NCI-H82 (cell line): ENCODE measurements at regions not wholly inside any gene's neighbourhood (a gene's known extent, or its start where the extent isn't known, plus 50 kb on each side); places are given as distances from the start of the nearest gene placed in this dataset.
A peak's percentile ranks its signal among the peaks of the same experiment; 100 is the strongest.
"Not testable (repeated sequence)": the region's sequence is repeated elsewhere in the genome, so short reads cannot be mapped to it uniquely, and the experiment has no call there.

Source experiments
- DNase-seq: peaks from one replicate; lab custom pipeline; 2025; lab: John Stamatoyannopoulos, UW

DNA sequence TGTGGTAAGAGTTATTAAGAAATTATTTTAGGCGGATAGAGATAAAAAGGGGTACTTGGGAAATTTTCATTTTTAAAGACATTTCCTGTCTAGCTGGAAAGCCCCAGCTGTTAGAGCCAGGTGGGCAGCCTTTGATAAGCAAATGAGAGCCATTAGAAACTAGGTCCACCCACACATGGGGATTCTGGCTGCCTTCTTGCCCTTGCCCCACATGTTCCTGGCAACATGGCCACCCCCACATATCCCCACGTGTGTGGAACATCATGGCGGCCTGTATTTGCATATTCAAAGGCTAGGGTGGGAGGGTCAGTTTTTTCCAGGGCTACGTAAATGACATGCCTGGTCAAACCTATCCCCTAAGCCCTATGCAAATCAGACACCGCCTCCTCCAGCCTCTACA is 1382.1 kb downstream of the AACS start:
- no peak for DNase-seq

- no peak for DNase-seq
These were observed 1386.6 kb downstream of the AACS start for GRCh38 chr12:126451809-126452208.

DNA sequence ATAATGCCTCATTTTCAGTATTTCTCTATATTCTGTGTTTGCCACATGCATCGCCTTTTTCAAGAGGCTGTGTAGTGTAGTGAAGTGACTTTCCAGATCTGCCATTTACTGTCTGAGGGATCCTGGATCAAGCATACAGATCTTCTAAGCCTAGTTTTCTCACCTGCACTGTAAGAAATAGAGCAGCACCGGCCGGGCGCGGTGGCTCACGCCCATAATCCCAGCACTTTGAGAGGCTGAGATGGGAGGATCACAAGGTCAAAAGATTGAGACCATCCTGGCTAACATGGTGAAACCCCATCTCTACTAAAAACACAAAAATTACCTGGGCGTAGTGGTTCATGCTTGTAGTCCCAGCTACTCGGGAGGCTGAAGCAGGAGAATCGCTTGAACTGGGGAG is 1387.5 kb downstream of the AACS start:
- not testable (repeated sequence) for DNase-seq

DNA sequence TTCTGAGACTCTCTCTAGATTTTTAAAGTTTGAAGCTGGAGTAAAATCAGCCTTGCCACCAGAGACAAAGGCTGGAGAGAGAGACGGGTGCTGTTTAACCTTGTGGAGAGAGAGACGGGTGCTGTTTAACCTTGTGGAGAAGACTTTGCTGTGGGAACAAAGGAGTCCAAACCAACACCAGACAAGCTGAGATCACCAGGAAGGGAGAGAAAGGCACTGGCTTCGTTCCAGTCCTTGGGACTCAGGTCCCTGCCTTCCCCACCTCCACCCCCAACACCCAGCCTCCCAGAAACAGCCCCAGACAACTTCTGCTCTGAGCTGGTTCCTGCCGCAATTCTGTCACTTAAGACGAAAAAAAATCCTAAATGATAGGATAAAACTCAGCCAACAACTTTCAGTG is 1389.3 kb downstream of the AACS start:
- DNase-seq = no peak

- no peak for DNase-seq
These were observed 1392.5 kb downstream of the AACS start for GRCh38 chr12:126457776-126458175.

- DNase-seq = no peak
These were observed 1398.9 kb downstream of the AACS start for GRCh38 chr12:126464153-126464552.

- no peak for DNase-seq
These were observed 1404.0 kb downstream of the AACS start for GRCh38 chr12:126469211-126469610.

DNA sequence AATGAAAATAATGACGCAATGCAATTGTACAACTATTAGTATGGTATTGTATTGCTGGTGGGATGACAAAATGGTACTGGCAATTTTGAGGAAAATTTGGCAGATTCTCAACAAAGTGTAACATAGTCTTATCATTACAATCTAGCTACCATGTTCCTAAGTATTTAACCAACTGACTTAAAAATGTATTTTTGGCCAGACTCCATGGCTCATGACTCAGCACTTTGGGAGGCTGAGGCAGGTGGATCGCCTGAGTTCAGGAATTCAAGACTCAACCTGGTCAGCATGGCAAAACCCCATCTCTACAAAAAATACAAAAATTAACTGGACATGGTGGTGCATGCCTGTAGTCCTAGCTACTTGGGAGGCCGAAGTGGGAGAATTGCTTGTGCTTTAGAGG is 1409.5 kb downstream of the AACS start:
- DNase-seq = no peak

DNA sequence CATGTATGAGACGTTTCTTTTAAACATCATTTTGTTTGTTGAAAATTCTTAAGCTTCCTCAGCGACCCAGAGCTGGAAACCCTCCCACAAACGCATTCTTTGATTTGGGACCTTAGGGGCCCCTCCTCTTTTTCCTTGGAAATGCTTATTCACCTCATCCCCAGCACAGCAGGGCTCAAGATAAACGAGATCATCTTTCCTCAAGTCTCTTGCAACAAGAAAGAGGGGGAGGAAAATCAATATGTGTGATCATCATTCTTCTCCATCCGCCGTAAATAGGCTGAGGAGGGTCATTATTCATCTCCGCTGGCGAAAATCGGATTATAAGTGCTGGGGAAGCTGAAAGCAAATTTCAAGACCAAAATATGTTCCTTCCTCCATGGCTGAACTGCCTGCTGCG is 1415.2 kb downstream of the AACS start:
- DNase-seq = peak; percentile 73

DNA sequence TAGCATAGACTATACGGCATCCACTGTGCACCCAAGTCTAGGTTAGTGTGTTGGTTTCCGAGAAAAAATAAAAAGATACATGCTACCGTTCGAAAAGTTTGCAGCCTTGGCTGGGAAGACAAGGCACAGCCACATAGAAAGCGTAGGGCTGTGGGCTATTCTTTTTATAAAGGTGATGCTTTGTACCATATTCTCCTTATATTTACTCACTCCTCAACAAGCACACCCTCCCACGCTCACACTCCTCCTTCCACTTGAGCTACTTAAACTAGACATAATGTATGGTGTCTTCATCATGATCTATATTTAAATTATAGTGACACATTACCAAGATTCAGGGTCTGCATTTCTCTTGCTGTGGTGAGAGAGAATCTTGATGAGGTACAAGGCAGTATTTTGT is 1416.5 kb downstream of the AACS start:
- no peak for DNase-seq

GRCh38 chr12:126482238-126482889 is 1417.1 kb downstream of the AACS start:
- no peak for DNase-seq

GRCh38 chr12:126483145-126484068 is 1418.2 kb downstream of the AACS start:
- DNase-seq = no peak

- no peak for DNase-seq
These were observed 1422.3 kb downstream of the AACS start for GRCh38 chr12:126487431-126487980.

GRCh38 chr12:126488806-126489205 is 1423.6 kb downstream of the AACS start:
- DNase-seq = no peak

- no peak for DNase-seq
These were observed 1426.9 kb downstream of the AACS start for GRCh38 chr12:126492181-126492580.

GRCh38 chr12:126493366-126494108 is 1428.3 kb downstream of the AACS start:
- DNase-seq = no peak

- no peak for DNase-seq
These were observed 1431.0 kb downstream of the AACS start for GRCh38 chr12:126496201-126496600.

DNA sequence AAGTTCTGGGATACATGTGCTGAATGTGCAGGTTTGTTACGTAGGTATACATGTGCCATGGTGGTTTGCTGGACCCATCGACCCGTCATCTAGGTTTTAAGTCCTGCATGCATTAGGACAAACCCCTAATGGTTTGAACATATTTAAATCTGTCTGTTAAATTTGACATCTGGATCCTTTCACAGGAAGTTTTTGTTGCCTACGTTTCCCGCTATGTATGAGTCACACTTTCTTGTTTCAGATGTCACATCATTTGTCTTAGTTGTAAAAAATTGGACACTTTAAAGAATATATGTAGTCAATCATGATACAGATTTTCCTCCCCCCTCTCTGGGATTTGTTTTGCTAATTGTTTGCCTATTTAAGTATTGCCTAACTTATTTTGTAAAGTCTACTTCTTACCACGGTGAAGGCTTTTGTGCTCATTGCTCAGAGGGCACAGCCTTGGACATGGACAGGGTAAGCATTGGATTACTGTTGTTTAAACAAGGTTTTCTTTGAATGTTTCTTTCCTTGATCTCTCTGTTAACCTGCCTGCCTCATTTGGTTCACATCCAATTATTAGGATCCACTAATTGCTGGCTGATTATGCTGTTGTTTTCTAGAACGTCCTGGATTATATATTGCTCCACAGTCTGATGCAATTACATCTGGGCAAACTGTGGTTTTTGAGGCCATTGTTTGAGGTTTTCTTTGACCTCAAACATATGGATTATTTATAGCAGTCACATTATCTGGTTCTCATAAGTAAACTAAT is 1441.4 kb downstream of the AACS start:
- DNase-seq = no peak

GRCh38 chr12:126507231-126507630 is 1442.0 kb downstream of the AACS start:
- no peak for DNase-seq

DNA sequence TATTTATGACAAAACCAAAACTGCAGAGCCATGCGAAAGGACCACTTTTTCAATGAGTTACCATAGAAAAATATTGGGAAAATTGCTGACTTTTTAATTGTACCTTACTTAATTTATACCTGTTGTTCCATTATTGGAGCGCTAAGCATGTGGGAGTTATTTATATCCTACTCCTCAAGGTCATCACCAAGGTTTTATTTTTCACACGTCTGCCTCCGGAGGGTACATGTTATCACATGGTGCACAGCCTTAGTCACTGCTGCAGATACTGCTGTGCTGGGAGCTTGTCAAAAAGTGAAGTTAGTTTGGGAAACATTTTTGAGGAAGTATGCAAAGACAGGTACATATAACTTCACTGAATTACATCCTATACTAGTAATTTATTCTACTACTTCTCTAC is 1444.3 kb downstream of the AACS start:
- no peak for DNase-seq

DNA sequence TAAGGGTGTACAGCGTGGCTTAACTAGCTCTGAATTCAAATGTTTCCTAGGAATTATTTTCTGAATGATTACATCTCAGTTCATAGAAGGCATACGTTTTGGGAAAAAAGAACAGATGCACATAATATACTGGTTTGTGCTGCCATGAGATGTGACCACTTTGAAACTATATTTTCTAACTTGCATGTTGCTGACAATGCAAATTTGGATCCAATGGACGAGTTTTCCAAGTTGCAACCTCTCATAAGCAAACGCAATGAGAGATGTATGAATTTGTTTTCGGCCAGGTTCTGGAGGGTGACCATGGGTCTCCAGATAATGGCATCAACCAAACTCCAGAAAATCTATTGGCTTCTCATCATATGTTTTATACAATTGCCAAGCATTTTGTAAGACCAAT is 1445.4 kb downstream of the AACS start:
- no peak for DNase-seq
